Activated T-cell treated with anti-CD3 and anti-CD28 coated beads, Interleukin-2, amount 50 U/mL, for 4 hours (primary cell): ENCODE measurements at regions not wholly inside any gene's neighbourhood (a gene's known extent, or its start where the extent isn't known, plus 50 kb on each side); places are given as distances from the start of the nearest gene placed in this dataset.

Experiments used
- ATAC-seq, 2 donors: fragments of 200-7000 bp; cut with Tn5 transposase; one replicate each; pipeline ENCODE4 v1.10.0; 2021
- DNase-seq: peaks from one replicate; pipeline ENCODE4 v3.0.0-alpha.2; 2020
- H3K27me3 Mint-ChIP-seq: one replicate; pipeline ENCODE4 v1.8.0; 2021; ENCODE audit warnings: low read depth, mixed read lengths
- H3K36me3 Mint-ChIP-seq: one replicate; pipeline ENCODE4 v1.8.0; 2022; ENCODE audit warnings: mixed read lengths; ENCODE audit not compliant: insufficient read depth
- H3K4me1 Mint-ChIP-seq: one replicate; pipeline ENCODE4 v1.8.0; 2021; ENCODE audit warnings: low read depth, mixed read lengths
- H3K4me3 Mint-ChIP-seq: one replicate; pipeline ENCODE4 v1.8.0; 2021; ENCODE audit warnings: mild to moderate bottlenecking, moderate library complexity, mixed read lengths
- H3K9me3 Mint-ChIP-seq: one replicate; pipeline ENCODE4 v1.8.0; 2021; ENCODE audit warnings: mixed read lengths

GRCh38 chr3:118754406-118755252, 280.0 kb downstream of the IGSF11 start:
- Mint-ChIP-seq H3K4me1 (no peaks in the 10 kb centered on the region), H3K4me3 (no peak overlapping the region), H3K9me3 (no peaks in the 10 kb centered on the region), H3K27me3 (no peaks in the 10 kb centered on the region), H3K36me3 (no peaks in the 10 kb centered on the region)
- ATAC-seq (no peak), DNase-seq (no peak)

- ATAC-seq: no peak
- no peak for DNase-seq
- Mint-ChIP-seq H3K36me3 (no peaks in the 10 kb centered on the region), H3K9me3 (no peaks in the 10 kb centered on the region), H3K27me3 (no peaks in the 10 kb centered on the region), H3K4me3 (no peak overlapping the region), H3K4me1 (no peaks in the 10 kb centered on the region)
Measured at GRCh38 chr3:118755253-118755801, 279.3 kb downstream of the IGSF11 start.

GRCh38 chr3:118760585-118761290, 273.9 kb downstream of the IGSF11 start:
- no peaks in the 10 kb centered on the region for H3K27me3 Mint-ChIP-seq
- no peaks in the 10 kb centered on the region for H3K4me1 Mint-ChIP-seq
- H3K36me3 Mint-ChIP-seq: no peaks in the 10 kb centered on the region
- ATAC-seq (no peak), DNase-seq (no peak)
- no peak overlapping the region for H3K4me3 Mint-ChIP-seq
- no peaks in the 10 kb centered on the region for H3K9me3 Mint-ChIP-seq

- Mint-ChIP-seq H3K9me3 (no peaks in the 10 kb centered on the region), H3K36me3 (no peaks in the 10 kb centered on the region), H3K4me3 (no peak overlapping the region), H3K27me3 (no peaks in the 10 kb centered on the region), H3K4me1 (no peaks in the 10 kb centered on the region)
- DNase-seq (no peak), ATAC-seq (no peak)
Measured at GRCh38 chr3:118761291-118761606, 273.4 kb downstream of the IGSF11 start.

GRCh38 chr3:118765636-118766305, 268.9 kb downstream of the IGSF11 start:
- no peaks in the 10 kb centered on the region for H3K4me1 Mint-ChIP-seq
- no peaks in the 10 kb centered on the region for H3K36me3 Mint-ChIP-seq
- no peak for ATAC-seq
- H3K9me3 Mint-ChIP-seq: no peaks in the 10 kb centered on the region
- DNase-seq: no peak
- no peak overlapping the region for H3K4me3 Mint-ChIP-seq
- no peaks in the 10 kb centered on the region for H3K27me3 Mint-ChIP-seq

GRCh38 chr3:118766306-118766669, 268.4 kb downstream of the IGSF11 start:
- ATAC-seq (no peak), DNase-seq (no peak)
- Mint-ChIP-seq H3K36me3 (no peaks in the 10 kb centered on the region), H3K9me3 (no peaks in the 10 kb centered on the region), H3K27me3 (no peaks in the 10 kb centered on the region), H3K4me1 (no peaks in the 10 kb centered on the region), H3K4me3 (no peak overlapping the region)

GRCh38 chr3:118772036-118772435, 262.6 kb downstream of the IGSF11 start:
- DNase-seq (no peak), ATAC-seq (no peak)
- Mint-ChIP-seq H3K4me1 (no peaks in the 10 kb centered on the region), H3K27me3 (peaks cover 6% of the 10 kb centered on the region), H3K9me3 (no peaks in the 10 kb centered on the region), H3K4me3 (no peak overlapping the region), H3K36me3 (no peaks in the 10 kb centered on the region)

GRCh38 chr3:118772547-118773011, 262.1 kb downstream of the IGSF11 start:
- H3K4me3 Mint-ChIP-seq: no peak overlapping the region
- no peaks in the 10 kb centered on the region for H3K4me1 Mint-ChIP-seq
- H3K27me3 Mint-ChIP-seq: peaks cover 6% of the 10 kb centered on the region
- H3K36me3 Mint-ChIP-seq: no peaks in the 10 kb centered on the region
- no peaks in the 10 kb centered on the region for H3K9me3 Mint-ChIP-seq
- no peak for DNase-seq
- no peak for ATAC-seq

- ATAC-seq: no peak
- H3K4me1 Mint-ChIP-seq: no peaks in the 10 kb centered on the region
- H3K4me3 Mint-ChIP-seq: no peak overlapping the region
- H3K27me3 Mint-ChIP-seq: peaks cover 8% of the 10 kb centered on the region
- H3K36me3 Mint-ChIP-seq: no peaks in the 10 kb centered on the region
- DNase-seq: no peak
- H3K9me3 Mint-ChIP-seq: no peaks in the 10 kb centered on the region
Measured at GRCh38 chr3:118775021-118775420, 259.6 kb downstream of the IGSF11 start.

- no peaks in the 10 kb centered on the region for H3K9me3 Mint-ChIP-seq
- no peaks in the 10 kb centered on the region for H3K36me3 Mint-ChIP-seq
- no peak overlapping the region for H3K4me3 Mint-ChIP-seq
- peaks cover 8% of the 10 kb centered on the region for H3K27me3 Mint-ChIP-seq
- no peaks in the 10 kb centered on the region for H3K4me1 Mint-ChIP-seq
- DNase-seq: no peak
- ATAC-seq: no peak
Measured at GRCh38 chr3:118778201-118778600, 256.4 kb downstream of the IGSF11 start.

- DNase-seq: no peak
- Mint-ChIP-seq H3K4me1 (no peaks in the 10 kb centered on the region), H3K27me3 (peaks cover 8% of the 10 kb centered on the region), H3K36me3 (no peaks in the 10 kb centered on the region), H3K9me3 (no peaks in the 10 kb centered on the region), H3K4me3 (no peak overlapping the region)
- no peak for ATAC-seq
Measured at GRCh38 chr3:118781232-118781631, 253.4 kb downstream of the IGSF11 start.

- Mint-ChIP-seq H3K4me3 (no peak overlapping the region), H3K27me3 (peaks cover 8% of the 10 kb centered on the region), H3K4me1 (no peaks in the 10 kb centered on the region), H3K36me3 (no peaks in the 10 kb centered on the region), H3K9me3 (no peaks in the 10 kb centered on the region)
- DNase-seq (no peak), ATAC-seq (no peak)
Measured at GRCh38 chr3:118781839-118782238, 252.8 kb downstream of the IGSF11 start.

GRCh38 chr3:118782755-118783202, 251.9 kb downstream of the IGSF11 start:
- Mint-ChIP-seq H3K4me3 (no peak overlapping the region), H3K36me3 (no peaks in the 10 kb centered on the region), H3K9me3 (no peaks in the 10 kb centered on the region), H3K4me1 (no peaks in the 10 kb centered on the region), H3K27me3 (peaks cover 8% of the 10 kb centered on the region)
- DNase-seq: no peak
- no peak for ATAC-seq

GRCh38 chr3:118785415-118785814, 249.2 kb downstream of the IGSF11 start:
- no peak for DNase-seq
- Mint-ChIP-seq H3K36me3 (no peaks in the 10 kb centered on the region), H3K4me1 (no peaks in the 10 kb centered on the region), H3K27me3 (peaks cover 5% of the 10 kb centered on the region), H3K4me3 (no peak overlapping the region), H3K9me3 (no peaks in the 10 kb centered on the region)
- ATAC-seq: no peak
